ENCODE measurements at regions not wholly inside any gene's neighbourhood (a gene's known extent, or its start where the extent isn't known, plus 50 kb on each side); places are given as distances from the start of the nearest gene placed in this dataset.

GRCh38 chr13:31956980-31957644, 74.5 kb upstream of the FRY start:
- Histone ChIP-seq H2BK120ac (ENCODE audit: low read depth, low read length, poor library complexity, severe bottlenecking) (no peak overlapping the region), H2AFZ (ENCODE audit: low read length) (no peak overlapping the region), H3K9me3 (ENCODE audit: control insufficient read depth, low read depth, low read length) (peaks cover 5% of the 10 kb centered on the region), H4K91ac (ENCODE audit: insufficient read length, low read depth, low read length) (no peak overlapping the region), H2BK5ac (ENCODE audit: insufficient read length, low read length) (no peak overlapping the region), H3K4ac (ENCODE audit: low read depth, low read length) (no peak overlapping the region), H3K27me3 (ENCODE audit: insufficient read depth, low read length) (no peaks in the 10 kb centered on the region), H2BK12ac (ENCODE audit: insufficient read length, low read depth, low read length) (no peak overlapping the region), H4K5ac (ENCODE audit: insufficient read length, low read depth, low read length) (no peak overlapping the region), H3K18ac (ENCODE audit: insufficient read length, low read depth, low read length) (no peak overlapping the region), H3K23me2 (ENCODE audit: insufficient read length, low read depth, low read length, poor library complexity, severe bottlenecking) (no peaks in the 10 kb centered on the region), H3K56ac (ENCODE audit: insufficient read length, low read depth, low read length) (no peak overlapping the region), H3K4me2 (ENCODE audit: insufficient read depth, insufficient read length, low read length) (no peak overlapping the region), H3K4me1 (ENCODE audit: insufficient read depth, low read length) (no peaks in the 10 kb centered on the region), H3K9ac (ENCODE audit: extremely low read depth, insufficient read length, low read length) (no peak overlapping the region), H2BK20ac (ENCODE audit: low read depth, low read length, poor library complexity, severe bottlenecking) (no peak overlapping the region), H3K27ac (ENCODE audit: insufficient read length, low read depth, low read length) (no peak overlapping the region), H3K14ac (ENCODE audit: insufficient read depth, low read length) (no peak overlapping the region), H2AK5ac (ENCODE audit: insufficient read length, low read length) (no peak overlapping the region), H3T11ph (ENCODE audit: low read length) (no peak overlapping the region), H3K79me2 (ENCODE audit: insufficient read depth, low read length) (no peaks in the 10 kb centered on the region), H4K8ac (replicated peaks; ENCODE audit: insufficient read length, low read depth, low read length) (no peak overlapping the region), H4K20me1 (ENCODE audit: control insufficient read depth, insufficient read depth, insufficient read length) (no peaks in the 10 kb centered on the region), H2BK15ac (ENCODE audit: low read depth, low read length) (no peak overlapping the region), H3K79me1 (ENCODE audit: insufficient read depth, low read depth, low read length, poor library complexity, severe bottlenecking) (no peaks in the 10 kb centered on the region), H3K23ac (ENCODE audit: insufficient read length, low read depth, low read length) (no peak overlapping the region)
- no peak overlapping the region; a peak in 1 of 7 replicates for H3K27ac Mint-ChIP-seq
- TF ChIP-seq CTCF (conservative IDR thresholded peaks at IDR 0.05) = no peak
- H3K4me3 Mint-ChIP-seq = no peak overlapping the region
- H3K36me3 Mint-ChIP-seq (ENCODE audit: insufficient read depth in 1 of 3, low read depth in 3 of 3) = peaks cover 4 to 15% (median 9%) of the 10 kb centered on the region in 3 experiments; a peak in 4 of 7 replicates
- H3K27me3 Mint-ChIP-seq (ENCODE audit: low read depth) = no peaks in the 10 kb centered on the region; the same call in 1 of the 2 replicates
- no peaks in the 10 kb centered on the region for H3K4me1 Mint-ChIP-seq
- WGBS (ENCODE audit: extremely low coverage, insufficient read length, low lambda C conversion rate) = no CpG with 5 or more reads among the region's 2 CpGs
- H3K9me3 Mint-ChIP-seq = peaks cover 15% of the 10 kb centered on the region in 2 experiments; a peak in 4 of 5 replicates
- DNase-seq = no peak
